Suprapubic skin (tissue), 3 donors: ENCODE measurements at regions not wholly inside any gene's neighbourhood (a gene's known extent, or its start where the extent isn't known, plus 50 kb on each side); places are given as distances from the start of the nearest gene placed in this dataset.

Experiments
- CTCF ChIP-seq, 2 donors: fragments of 200-600 bp in 1 of 2; fragments of 450-650 bp in 1 of 2; sonication (generic) in 1 of 2; IDR thresholded peaks; one replicate each; pipeline ENCODE4 v1.5.1; 2016 to 2019; ENCODE audit warnings: antibody characterized with exemption in 2 of 2, mild to moderate bottlenecking in 1 of 2, moderate library complexity in 1 of 2
- POLR2AphosphoS5 ChIP-seq, 3 donors: sonication (generic); formaldehyde crosslinking; IDR thresholded peaks; one replicate each; pipeline ENCODE4 v1.6.1; 2017; ENCODE audit warnings: antibody characterized with exemption in 3 of 3

GRCh38 chr9:107178293-107178692, 104.8 kb upstream of the RAD23B start:
- TF ChIP-seq CTCF (IDR thresholded peaks at IDR 0.05) (no peak), POLR2AphosphoS5 (IDR thresholded peaks at IDR 0.05) (no peak)
